Peyer's patch (tissue), 4 donors: ENCODE measurements at regions not wholly inside any gene's neighbourhood (a gene's known extent, or its start where the extent isn't known, plus 50 kb on each side); places are given as distances from the start of the nearest gene placed in this dataset.

Experiments used
- CTCF ChIP-seq, 6 experiments: fragments of 450-650 bp in 4 of 6; fragments of 200-600 bp in 2 of 6; sonication (generic) in 1 of 6; IDR thresholded peaks; one replicate each; pipeline ENCODE4 v1.5.1; 2017 to 2019; ENCODE audit warnings: antibody characterized with exemption in 6 of 6, mild to moderate bottlenecking in 3 of 6, moderate library complexity in 1 of 6
- POLR2A ChIP-seq, 2 donors: fragments of 450-650 bp; IDR thresholded peaks; one replicate each; pipeline ENCODE4 v1.5.1; 2017; ENCODE audit warnings: antibody characterized with exemption in 2 of 2, mild to moderate bottlenecking in 2 of 2, moderate library complexity in 2 of 2

- no peak for TF ChIP-seq CTCF (IDR thresholded peaks at IDR 0.05)
- no peak for TF ChIP-seq POLR2A (IDR thresholded peaks at IDR 0.05)
Observed at GRCh38 chr7:12467837-12468236, 64.2 kb upstream of the VWDE start.
